Endothelial cell of hepatic sinusoid (primary cell): ENCODE measurements at regions not wholly inside any gene's neighbourhood (a gene's known extent, or its start where the extent isn't known, plus 50 kb on each side); places are given as distances from the start of the nearest gene placed in this dataset.

Source experiments
- in situ Hi-C: cut with HindIII; loops from 2 replicates; pipeline ENCODE4 v1.10.0; 2017; ENCODE audit warnings: low sequenced_read_pairs

- in situ Hi-C loops: loop anchor here (25.0 kb wide), 1 partner anchor 252 kb away; no protein-coding TSS in a partner anchor
Measured at GRCh38 chr13:29713839-29714238, 118.4 kb upstream of the SLC7A1 start.

- in situ Hi-C loops: loop anchor here (25.0 kb wide), 1 partner anchor 249 kb away; no protein-coding TSS in a partner anchor
Measured at GRCh38 chr13:29711776-29712175, 116.3 kb upstream of the SLC7A1 start.

- in situ Hi-C loops: loop anchor here (25.0 kb wide), 1 partner anchor 248 kb away; no protein-coding TSS in a partner anchor
Measured at GRCh38 chr13:29710511-29710910, 115.0 kb upstream of the SLC7A1 start.

GRCh38 chr13:29709407-29710069 lies 114.0 kb upstream of the SLC7A1 start:
- in situ Hi-C loops: loop anchor here (5.0 to 25.0 kb wide), 2 partner anchors 152 to 247 kb away; no protein-coding TSS in a partner anchor

- in situ Hi-C loops: loop anchor here (5.0 to 25.0 kb wide), 2 partner anchors 151 to 246 kb away; no protein-coding TSS in a partner anchor
Measured at GRCh38 chr13:29707876-29708543, 112.5 kb upstream of the SLC7A1 start.

- in situ Hi-C loops: loop anchor here (5.0 to 25.0 kb wide), 2 partner anchors 150 to 245 kb away; no protein-coding TSS in a partner anchor
Measured at GRCh38 chr13:29706923-29707322, 111.4 kb upstream of the SLC7A1 start.

- in situ Hi-C loops: loop anchor here (5.0 to 25.0 kb wide), 2 partner anchors 147 to 242 kb away; no protein-coding TSS in a partner anchor
Measured at GRCh38 chr13:29704648-29705047, 109.2 kb upstream of the SLC7A1 start.

GRCh38 chr13:29703421-29703820 lies 107.9 kb upstream of the SLC7A1 start:
- in situ Hi-C loops: loop anchor here (25.0 kb wide), 1 partner anchor 241 kb away; no protein-coding TSS in a partner anchor

- in situ Hi-C loops: loop anchor here (25.0 kb wide), 1 partner anchor 241 kb away; no protein-coding TSS in a partner anchor
Measured at GRCh38 chr13:29702912-29703351, 107.4 kb upstream of the SLC7A1 start.

GRCh38 chr13:29698106-29698505 lies 102.6 kb upstream of the SLC7A1 start:
- in situ Hi-C loops: no loop called here

- in situ Hi-C loops: no loop called here
Measured at GRCh38 chr13:29696606-29697005, 101.1 kb upstream of the SLC7A1 start.

GRCh38 chr13:29693275-29693945 lies 97.9 kb upstream of the SLC7A1 start:
- in situ Hi-C loops: no loop called here

GRCh38 chr13:29689548-29689947 lies 94.1 kb upstream of the SLC7A1 start:
- in situ Hi-C loops: no loop called here

- in situ Hi-C loops: no loop called here
Measured at GRCh38 chr13:29688193-29688592, 92.7 kb upstream of the SLC7A1 start.

- in situ Hi-C loops: no loop called here
Measured at GRCh38 chr13:29684441-29684840, 89.0 kb upstream of the SLC7A1 start.

- in situ Hi-C loops: no loop called here
Measured at GRCh38 chr13:29683041-29683440, 87.6 kb upstream of the SLC7A1 start.

GRCh38 chr13:29681864-29682263 lies 86.4 kb upstream of the SLC7A1 start:
- in situ Hi-C loops: no loop called here

- in situ Hi-C loops: no loop called here
Measured at GRCh38 chr13:29679396-29680053, 84.0 kb upstream of the SLC7A1 start.

GRCh38 chr13:29677627-29678026 lies 82.1 kb upstream of the SLC7A1 start:
- in situ Hi-C loops: no loop called here

- in situ Hi-C loops: no loop called here
Measured at GRCh38 chr13:29676941-29677452, 81.5 kb upstream of the SLC7A1 start.
